ENCODE measurements at regions not wholly inside any gene's neighbourhood (a gene's known extent, or its start where the extent isn't known, plus 50 kb on each side); places are given as distances from the start of the nearest gene placed in this dataset.

GRCh38 chr12:93944911-93945310 lies 203.5 kb upstream of the PLXNC1 start:
- Histone ChIP-seq H3K9me3 (no peaks in the 10 kb centered on the region), H3K27me3 (no peaks in the 10 kb centered on the region), H3K36me3 (no peaks in the 10 kb centered on the region), H3K27ac (no peak overlapping the region), H3K4me3 (ENCODE audit: low read depth in 1 of 2, low read length in 1 of 2) (no peak overlapping the region), H3K4me1 (ENCODE audit: control insufficient read depth in 1 of 2, insufficient read depth in 1 of 2, low read depth in 1 of 2, low read length in 1 of 2) (no peaks in the 10 kb centered on the region)
- TF ChIP-seq CTCF (IDR thresholded peaks at IDR 0.05) = no peak

GRCh38 chr12:93946542-93947150 lies 201.7 kb upstream of the PLXNC1 start:
- no peak overlapping the region for H3K27ac ChIP-seq
- H3K36me3 ChIP-seq = no peaks in the 10 kb centered on the region
- H3K4me3 ChIP-seq (ENCODE audit: low read depth in 1 of 2, low read length in 1 of 2) = no peak overlapping the region
- no peaks in the 10 kb centered on the region for H3K27me3 ChIP-seq
- no peaks in the 10 kb centered on the region for H3K4me1 ChIP-seq (ENCODE audit: control insufficient read depth in 1 of 2, insufficient read depth in 1 of 2, low read depth in 1 of 2, low read length in 1 of 2)
- no peak for TF ChIP-seq CTCF (IDR thresholded peaks at IDR 0.05)
- no peaks in the 10 kb centered on the region for H3K9me3 ChIP-seq

GRCh38 chr12:93947486-93947885 lies 200.9 kb upstream of the PLXNC1 start:
- no peaks in the 10 kb centered on the region for H3K4me1 ChIP-seq (ENCODE audit: control insufficient read depth in 1 of 2, insufficient read depth in 1 of 2, low read depth in 1 of 2, low read length in 1 of 2)
- H3K4me3 ChIP-seq (ENCODE audit: low read depth in 1 of 2, low read length in 1 of 2) = no peak overlapping the region
- no peaks in the 10 kb centered on the region for H3K9me3 ChIP-seq
- no peak for TF ChIP-seq CTCF (IDR thresholded peaks at IDR 0.05)
- H3K36me3 ChIP-seq = no peaks in the 10 kb centered on the region
- no peaks in the 10 kb centered on the region for H3K27me3 ChIP-seq
- H3K27ac ChIP-seq = no peak overlapping the region

- Histone ChIP-seq H3K27ac (no peak overlapping the region), H3K36me3 (no peaks in the 10 kb centered on the region), H3K4me1 (ENCODE audit: control insufficient read depth in 1 of 2, insufficient read depth in 1 of 2, low read depth in 1 of 2, low read length in 1 of 2) (no peaks in the 10 kb centered on the region), H3K4me3 (ENCODE audit: low read depth in 1 of 2, low read length in 1 of 2) (no peak overlapping the region), H3K27me3 (no peaks in the 10 kb centered on the region), H3K9me3 (no peaks in the 10 kb centered on the region)
- no peak for TF ChIP-seq CTCF (IDR thresholded peaks at IDR 0.05)
These were observed 198.1 kb upstream of the PLXNC1 start for GRCh38 chr12:93950311-93950710.

GRCh38 chr12:93954166-93955112 lies 193.9 kb upstream of the PLXNC1 start:
- H3K27ac ChIP-seq = no peak overlapping the region
- H3K36me3 ChIP-seq = no peaks in the 10 kb centered on the region
- H3K9me3 ChIP-seq = no peaks in the 10 kb centered on the region
- TF ChIP-seq CTCF (IDR thresholded peaks at IDR 0.05) = no peak
- H3K4me3 ChIP-seq (ENCODE audit: low read depth in 1 of 2, low read length in 1 of 2) = no peak overlapping the region
- no peaks in the 10 kb centered on the region for H3K4me1 ChIP-seq (ENCODE audit: control insufficient read depth in 1 of 2, insufficient read depth in 1 of 2, low read depth in 1 of 2, low read length in 1 of 2)
- no peaks in the 10 kb centered on the region for H3K27me3 ChIP-seq

Measured in neutrophil (primary cell).